ENCODE measurements at regions not wholly inside any gene's neighbourhood (a gene's known extent, or its start where the extent isn't known, plus 50 kb on each side); places are given as distances from the start of the nearest gene placed in this dataset.

DNA sequence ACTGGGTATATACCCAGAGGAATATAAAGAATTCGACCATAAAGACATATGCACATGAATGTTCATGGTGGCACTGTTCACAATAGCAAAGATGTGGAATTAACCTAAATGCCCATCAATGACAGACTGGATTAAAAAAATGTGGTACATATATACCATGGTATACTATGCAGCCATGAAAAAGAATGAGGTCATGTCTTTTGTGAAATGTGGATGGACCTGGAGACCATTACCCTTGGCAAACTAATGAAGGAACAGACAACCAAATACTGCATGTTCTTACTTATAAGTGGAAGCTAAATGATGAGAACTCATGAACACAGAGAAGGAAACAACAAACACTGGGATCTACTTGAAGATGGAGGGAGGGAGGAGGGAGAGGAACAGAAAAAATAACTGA is 186.7 kb upstream of the SSTR4 start:
- TF ChIP-seq, protein P1, sequence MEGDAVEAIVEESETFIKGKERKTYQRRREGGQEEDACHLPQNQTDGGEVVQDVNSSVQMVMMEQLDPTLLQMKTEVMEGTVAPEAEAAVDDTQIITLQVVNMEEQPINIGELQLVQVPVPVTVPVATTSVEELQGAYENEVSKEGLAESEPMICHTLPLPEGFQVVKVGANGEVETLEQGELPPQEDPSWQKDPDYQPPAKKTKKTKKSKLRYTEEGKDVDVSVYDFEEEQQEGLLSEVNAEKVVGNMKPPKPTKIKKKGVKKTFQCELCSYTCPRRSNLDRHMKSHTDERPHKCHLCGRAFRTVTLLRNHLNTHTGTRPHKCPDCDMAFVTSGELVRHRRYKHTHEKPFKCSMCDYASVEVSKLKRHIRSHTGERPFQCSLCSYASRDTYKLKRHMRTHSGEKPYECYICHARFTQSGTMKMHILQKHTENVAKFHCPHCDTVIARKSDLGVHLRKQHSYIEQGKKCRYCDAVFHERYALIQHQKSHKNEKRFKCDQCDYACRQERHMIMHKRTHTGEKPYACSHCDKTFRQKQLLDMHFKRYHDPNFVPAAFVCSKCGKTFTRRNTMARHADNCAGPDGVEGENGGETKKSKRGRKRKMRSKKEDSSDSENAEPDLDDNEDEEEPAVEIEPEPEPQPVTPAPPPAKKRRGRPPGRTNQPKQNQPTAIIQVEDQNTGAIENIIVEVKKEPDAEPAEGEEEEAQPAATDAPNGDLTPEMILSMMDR (IDR thresholded peaks at IDR 0.05), result no peak
- TF ChIP-seq POLR2A (IDR thresholded peaks at IDR 0.05), result no peak

All from adrenal gland (tissue), 5 donors.